PC-3 (cell line): ENCODE measurements at regions not wholly inside any gene's neighbourhood (a gene's known extent, or its start where the extent isn't known, plus 50 kb on each side); places are given as distances from the start of the nearest gene placed in this dataset.

Experiments used
- ATAC-seq: fragments of 200-7000 bp; cut with Tn5 transposase; 2 replicates; pipeline ENCODE4 v1.9.1; 2020; ENCODE audit warnings: mild to moderate bottlenecking, moderate library complexity
- BruUV-seq: library from RNA; stranded (reverse); fragments of 400-500 nt; replicated peaks from 2 replicates; lab custom pipeline; 2021; lab: Mats Ljungman, UMichigan
- CTCF ChIA-PET: fragments of 300-600 bp; sonication (Branson Sonifier 250); formaldehyde crosslinking; loops from one replicate; lab custom pipeline; 2022; ENCODE audit warnings: antibody characterized with exemption; lab: Charles Lee
- POLR2A ChIA-PET: fragments of 300-600 bp; sonication (Branson Sonifier 250); formaldehyde crosslinking; loops from one replicate; lab custom pipeline; 2022; ENCODE audit warnings: antibody characterized with exemption; ENCODE audit not compliant: unreplicated experiment; lab: Charles Lee
- DNase-seq: peaks from one replicate; pipeline ENCODE4 v3.0.0-alpha.2; 2015
- H2AFZ ChIP-seq: fragments of 300-600 bp; sonication (generic); 2 replicates; pipeline ENCODE4 v1.6.0; 2016; ENCODE audit warnings: antibody characterized with exemption, low read length
- H3F3A ChIP-seq: fragments of 300-600 bp; sonication (generic); one replicate; pipeline ENCODE4 v1.6.0; 2017; ENCODE audit warnings: antibody characterized with exemption, low read length, control low read depth, mild to moderate bottlenecking; ENCODE audit not compliant: unreplicated experiment
- H3K27ac ChIP-seq: fragments of 300-600 bp; sonication (generic); 2 replicates; pipeline ENCODE4 v1.5.1; 2016; ENCODE audit warnings: mild to moderate bottlenecking, low read length
- H3K27me3 ChIP-seq: fragments of 300-600 bp; sonication (generic); 2 replicates; pipeline ENCODE4 v1.6.1; 2016; ENCODE audit warnings: low read length, mixed read lengths
- H3K36me3 ChIP-seq: fragments of 300-600 bp; sonication (generic); 2 replicates; pipeline ENCODE4 v1.6.1; 2016; ENCODE audit warnings: low read depth, mixed run types, low read length, mixed read lengths
- H3K4me1 ChIP-seq: fragments of 300-600 bp; sonication (generic); 2 replicates; pipeline ENCODE4 v1.5.1; 2016; ENCODE audit warnings: low read length; ENCODE audit not compliant: insufficient read depth
- H3K4me2 ChIP-seq: fragments of 300-600 bp; sonication (generic); 2 replicates; pipeline ENCODE4 v1.6.0; 2016; ENCODE audit warnings: low read length
- H3K4me3 ChIP-seq: fragments of 300-600 bp; sonication (generic); 2 replicates; pipeline ENCODE4 v1.5.1; 2016; ENCODE audit warnings: mild to moderate bottlenecking, low read length, mixed read lengths
- H3K79me2 ChIP-seq: fragments of 300-600 bp; sonication (generic); 2 replicates; pipeline ENCODE4 v1.6.1; 2017; ENCODE audit warnings: low read length, mixed read lengths
- H3K9ac ChIP-seq: fragments of 300-600 bp; sonication (generic); 2 replicates; pipeline ENCODE4 v1.6.0; 2016; ENCODE audit warnings: mild to moderate bottlenecking, low read length
- H3K9me2 ChIP-seq: fragments of 300-600 bp; sonication (generic); replicated peaks from 2 replicates; pipeline ENCODE4 v1.6.1; 2016; ENCODE audit warnings: mixed run types, low read length, mixed read lengths
- H3K9me3 ChIP-seq: fragments of 300-600 bp; sonication (generic); 2 replicates; pipeline ENCODE4 v1.6.1; 2016; ENCODE audit warnings: low read length, mixed read lengths
- H4K20me1 ChIP-seq: fragments of 300-600 bp; sonication (generic); 2 replicates; pipeline ENCODE4 v1.6.1; 2016; ENCODE audit warnings: low read length, mixed read lengths
- EZH2 ChIP-seq: fragments of 300-600 bp; sonication (generic); IDR thresholded peaks from one replicate; pipeline ENCODE4 v1.6.1; 2017; ENCODE audit warnings: antibody characterized with exemption, mild to moderate bottlenecking, low read length; ENCODE audit not compliant: unreplicated experiment
- EZH2phosphoT487 ChIP-seq: fragments of 300-600 bp; sonication (generic); IDR thresholded peaks from 2 replicates; pipeline ENCODE4 v1.6.1; 2018; ENCODE audit warnings: mild to moderate bottlenecking, antibody characterized with exemption, low read length, borderline replicate concordance
- intact Hi-C: fragments of 100-400 bp; cut with micrococcal nuclease; formaldehyde crosslinking; loops from 2 replicates; pipeline ENCODE4 v1.9.0; 2023
- TF ChIP-seq, protein P1 (sequence below): fragments of 300-600 bp; sonication (generic); conservative IDR thresholded peaks from 2 replicates; pipeline ENCODE4 v1.5.1; 2017; ENCODE audit warnings: antibody characterized with exemption, low read depth, mild to moderate bottlenecking, low read length

DNA sequence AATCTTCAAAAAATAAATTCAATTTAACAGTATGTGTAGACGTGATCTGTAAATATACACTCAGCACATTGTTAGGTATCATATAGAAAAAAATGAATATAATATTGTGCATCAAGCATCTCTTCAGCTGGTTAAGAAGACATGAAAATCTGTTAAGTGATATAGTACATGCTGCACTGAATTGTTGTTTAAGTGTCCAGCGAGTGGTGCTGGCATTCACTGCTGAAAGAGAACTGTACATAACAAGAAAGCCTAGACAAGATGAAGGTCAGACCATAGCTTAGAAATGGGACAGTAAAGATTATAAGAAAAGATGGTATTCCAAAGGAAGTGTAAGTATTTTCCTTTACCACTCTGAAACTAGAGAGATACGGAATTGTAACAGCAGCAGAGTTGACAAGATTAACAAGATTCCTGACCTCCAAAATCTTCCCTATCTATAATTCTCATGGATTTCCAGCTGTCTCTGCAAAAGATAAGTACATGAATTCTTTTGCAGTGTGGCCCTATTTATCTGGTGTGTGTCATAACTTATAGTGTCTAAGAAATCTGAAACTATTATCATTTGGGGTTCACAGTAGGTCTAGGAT, 198.6 kb downstream of the FLRT2 start:
- no peak overlapping the region for H3K4me3 ChIP-seq
- CTCF ChIA-PET: no interaction called here
- intact Hi-C loops: no loop called here

GRCh38 chr14:85714069-85714468, 184.1 kb downstream of the FLRT2 start:
- DNase-seq: no peak
- H3K9me3 ChIP-seq: no peaks in the 10 kb centered on the region; the same call in 1 of the 2 replicates
- no peaks in the 10 kb centered on the region for H3K9me2 ChIP-seq
- ChIA-PET POLR2A (no interaction called here), CTCF (no interaction called here)
- TF ChIP-seq, protein P1, sequence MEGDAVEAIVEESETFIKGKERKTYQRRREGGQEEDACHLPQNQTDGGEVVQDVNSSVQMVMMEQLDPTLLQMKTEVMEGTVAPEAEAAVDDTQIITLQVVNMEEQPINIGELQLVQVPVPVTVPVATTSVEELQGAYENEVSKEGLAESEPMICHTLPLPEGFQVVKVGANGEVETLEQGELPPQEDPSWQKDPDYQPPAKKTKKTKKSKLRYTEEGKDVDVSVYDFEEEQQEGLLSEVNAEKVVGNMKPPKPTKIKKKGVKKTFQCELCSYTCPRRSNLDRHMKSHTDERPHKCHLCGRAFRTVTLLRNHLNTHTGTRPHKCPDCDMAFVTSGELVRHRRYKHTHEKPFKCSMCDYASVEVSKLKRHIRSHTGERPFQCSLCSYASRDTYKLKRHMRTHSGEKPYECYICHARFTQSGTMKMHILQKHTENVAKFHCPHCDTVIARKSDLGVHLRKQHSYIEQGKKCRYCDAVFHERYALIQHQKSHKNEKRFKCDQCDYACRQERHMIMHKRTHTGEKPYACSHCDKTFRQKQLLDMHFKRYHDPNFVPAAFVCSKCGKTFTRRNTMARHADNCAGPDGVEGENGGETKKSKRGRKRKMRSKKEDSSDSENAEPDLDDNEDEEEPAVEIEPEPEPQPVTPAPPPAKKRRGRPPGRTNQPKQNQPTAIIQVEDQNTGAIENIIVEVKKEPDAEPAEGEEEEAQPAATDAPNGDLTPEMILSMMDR: no peak
- no peak for TF ChIP-seq EZH2
- TF ChIP-seq EZH2phosphoT487: no peak
- H3K79me2 ChIP-seq: no peaks in the 10 kb centered on the region
- H3K27me3 ChIP-seq: no peaks in the 10 kb centered on the region
- no peaks in the 10 kb centered on the region for H3K4me1 ChIP-seq
- no TSS peak for BruUV-seq
- H3K27ac ChIP-seq: no peak overlapping the region
- ATAC-seq: no peak
- H4K20me1 ChIP-seq: no peaks in the 10 kb centered on the region
- no peak overlapping the region for H2AFZ ChIP-seq
- no peak overlapping the region for H3K4me3 ChIP-seq
- H3F3A ChIP-seq: no peaks in the 10 kb centered on the region
- H3K9ac ChIP-seq: no peak overlapping the region
- H3K36me3 ChIP-seq: no peaks in the 10 kb centered on the region
- no peak overlapping the region for H3K4me2 ChIP-seq
- intact Hi-C loops: no loop called here

More for the DNA sequence above, 198.6 kb downstream of the FLRT2 start:
- DNase-seq (no peak), ATAC-seq (no peak)
- no peaks in the 10 kb centered on the region for H4K20me1 ChIP-seq
- no peak overlapping the region for H3K9ac ChIP-seq
- no peaks in the 10 kb centered on the region for H3K4me1 ChIP-seq
- H3K36me3 ChIP-seq: no peaks in the 10 kb centered on the region
- H3K4me2 ChIP-seq: no peak overlapping the region
- TF ChIP-seq EZH2phosphoT487 (no peak), EZH2 (no peak)
- TF ChIP-seq, protein P1: no peak
- no peaks in the 10 kb centered on the region for H3K9me2 ChIP-seq
- no peak overlapping the region for H3K27ac ChIP-seq
- no peaks in the 10 kb centered on the region for H3F3A ChIP-seq
- H3K27me3 ChIP-seq: no peaks in the 10 kb centered on the region
- no peaks in the 10 kb centered on the region for H3K79me2 ChIP-seq
- H3K9me3 ChIP-seq: no peaks in the 10 kb centered on the region
- POLR2A ChIA-PET: no interaction called here
- BruUV-seq: no TSS peak
- no peak overlapping the region for H2AFZ ChIP-seq

DNA sequence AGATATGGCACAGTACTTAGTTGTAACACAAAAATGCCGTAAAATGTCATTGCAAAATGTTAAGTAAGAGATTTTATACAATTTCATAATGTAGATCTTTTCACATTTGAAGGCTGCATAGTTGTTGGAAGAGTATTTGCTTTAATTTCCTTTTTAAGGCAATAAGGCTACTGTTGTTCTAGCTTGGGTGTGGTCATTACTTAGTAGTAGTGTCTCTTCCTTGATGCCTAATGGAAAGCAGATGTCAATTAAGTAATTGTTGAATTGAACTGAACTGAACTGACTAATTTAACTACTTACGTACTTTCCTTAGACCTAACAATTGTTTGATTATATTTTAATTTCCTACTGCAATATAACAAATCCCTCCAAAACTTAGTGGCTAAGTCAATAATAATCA, 181.7 kb downstream of the FLRT2 start:
- Histone ChIP-seq H3K9me2 (no peaks in the 10 kb centered on the region), H3K9ac (no peak overlapping the region), H2AFZ (no peak overlapping the region), H3K9me3 (peaks cover 5% of the 10 kb centered on the region; the same call in 1 of the 2 replicates), H4K20me1 (no peaks in the 10 kb centered on the region), H3F3A (no peaks in the 10 kb centered on the region), H3K27ac (no peak overlapping the region), H3K4me2 (no peak overlapping the region), H3K79me2 (no peaks in the 10 kb centered on the region), H3K27me3 (no peaks in the 10 kb centered on the region), H3K4me1 (no peaks in the 10 kb centered on the region), H3K4me3 (no peak overlapping the region), H3K36me3 (no peaks in the 10 kb centered on the region)
- intact Hi-C loops: no loop called here
- ATAC-seq (no peak), DNase-seq (no peak)
- no peak for TF ChIP-seq EZH2
- TF ChIP-seq, protein P1: no peak
- ChIA-PET CTCF (no interaction called here), POLR2A (no interaction called here)
- BruUV-seq: no TSS peak
